ENCODE measurements at regions not wholly inside any gene's neighbourhood (a gene's known extent, or its start where the extent isn't known, plus 50 kb on each side); places are given as distances from the start of the nearest gene placed in this dataset.

DNA sequence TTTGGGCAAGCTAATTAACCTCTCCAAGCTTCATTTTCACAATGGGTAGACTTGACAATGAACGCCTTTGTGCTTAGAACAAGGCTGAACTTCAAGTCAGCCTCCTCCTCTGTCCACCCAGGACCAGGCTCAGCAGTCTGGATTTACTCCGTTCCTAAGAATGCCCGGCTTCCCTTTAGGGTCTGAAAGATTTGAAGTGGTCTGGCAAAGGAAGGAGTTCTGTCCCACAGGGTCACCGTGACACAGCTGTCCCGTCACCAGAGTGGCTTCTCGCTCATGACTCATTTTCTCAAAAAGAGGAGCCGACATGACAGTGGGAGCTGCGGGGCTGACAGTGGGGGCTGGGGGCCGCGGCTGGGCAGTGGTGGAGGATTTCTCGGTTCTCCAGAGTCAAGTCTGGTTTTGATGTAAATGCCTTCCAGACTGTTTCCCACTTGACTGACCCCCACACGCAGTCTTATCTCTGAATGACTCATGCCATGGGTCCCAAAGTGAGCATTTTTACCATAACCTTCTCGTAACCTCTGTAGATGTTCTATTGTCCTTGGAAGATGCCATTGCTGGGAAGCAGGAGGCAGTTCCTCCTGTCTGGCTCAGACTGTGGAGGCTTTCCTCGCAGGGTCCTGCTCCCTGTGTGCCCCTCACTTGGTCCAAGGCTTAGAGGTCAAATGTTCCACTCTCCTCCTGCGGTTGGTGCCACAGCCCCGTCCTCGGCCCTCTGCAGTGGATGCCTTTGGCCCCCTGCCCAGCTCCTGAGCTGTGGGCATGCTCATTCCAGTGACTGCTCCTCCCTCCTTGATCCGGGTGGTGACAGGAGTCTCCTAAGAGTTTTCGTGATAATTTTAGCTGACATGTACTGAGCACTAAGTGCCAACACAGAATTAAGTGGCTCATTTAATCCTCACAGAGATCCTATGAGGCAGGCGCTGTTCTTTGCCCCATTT, 253.1 kb downstream of the FNDC1 start:
- no peaks in the 10 kb centered on the region for H3K27me3 ChIP-seq (ENCODE audit: low read length)
- no peak for TF ChIP-seq EZH2phosphoT487 (conservative IDR thresholded peaks at IDR 0.05; ENCODE audit: low read length)
- TF ChIP-seq, protein P1, sequence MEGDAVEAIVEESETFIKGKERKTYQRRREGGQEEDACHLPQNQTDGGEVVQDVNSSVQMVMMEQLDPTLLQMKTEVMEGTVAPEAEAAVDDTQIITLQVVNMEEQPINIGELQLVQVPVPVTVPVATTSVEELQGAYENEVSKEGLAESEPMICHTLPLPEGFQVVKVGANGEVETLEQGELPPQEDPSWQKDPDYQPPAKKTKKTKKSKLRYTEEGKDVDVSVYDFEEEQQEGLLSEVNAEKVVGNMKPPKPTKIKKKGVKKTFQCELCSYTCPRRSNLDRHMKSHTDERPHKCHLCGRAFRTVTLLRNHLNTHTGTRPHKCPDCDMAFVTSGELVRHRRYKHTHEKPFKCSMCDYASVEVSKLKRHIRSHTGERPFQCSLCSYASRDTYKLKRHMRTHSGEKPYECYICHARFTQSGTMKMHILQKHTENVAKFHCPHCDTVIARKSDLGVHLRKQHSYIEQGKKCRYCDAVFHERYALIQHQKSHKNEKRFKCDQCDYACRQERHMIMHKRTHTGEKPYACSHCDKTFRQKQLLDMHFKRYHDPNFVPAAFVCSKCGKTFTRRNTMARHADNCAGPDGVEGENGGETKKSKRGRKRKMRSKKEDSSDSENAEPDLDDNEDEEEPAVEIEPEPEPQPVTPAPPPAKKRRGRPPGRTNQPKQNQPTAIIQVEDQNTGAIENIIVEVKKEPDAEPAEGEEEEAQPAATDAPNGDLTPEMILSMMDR (IDR thresholded peaks at IDR 0.05; ENCODE audit: insufficient read depth, low read length, poor library complexity, severe bottlenecking) = no peak
- H2AFZ ChIP-seq (ENCODE audit: low read depth, low read length, severe bottlenecking) = no peak overlapping the region
- no peak overlapping the region for H3K27ac ChIP-seq (ENCODE audit: low read depth, low read length)
- no peak overlapping the region for H3K9ac ChIP-seq (ENCODE audit: low read length)
- H3K9me2 ChIP-seq (replicated peaks; ENCODE audit: insufficient read depth, low read length) = no peaks in the 10 kb centered on the region
- no peaks in the 10 kb centered on the region for H4K20me1 ChIP-seq (ENCODE audit: low read depth, low read length)
- H3K9me3 ChIP-seq (ENCODE audit: insufficient read depth, low read length) = no peaks in the 10 kb centered on the region
- H3K4me3 ChIP-seq (ENCODE audit: insufficient read depth, low read length, poor library complexity, severe bottlenecking) = no peak overlapping the region
- no peaks in the 10 kb centered on the region for H3K79me2 ChIP-seq (ENCODE audit: insufficient read depth, low read length)
- H3K4me2 ChIP-seq (ENCODE audit: low read depth, low read length, poor library complexity, severe bottlenecking) = no peak overlapping the region
- no peaks in the 10 kb centered on the region for H3F3A ChIP-seq (ENCODE audit: insufficient read depth)
- H3K36me3 ChIP-seq (ENCODE audit: low read length) = no peaks in the 10 kb centered on the region

DNA sequence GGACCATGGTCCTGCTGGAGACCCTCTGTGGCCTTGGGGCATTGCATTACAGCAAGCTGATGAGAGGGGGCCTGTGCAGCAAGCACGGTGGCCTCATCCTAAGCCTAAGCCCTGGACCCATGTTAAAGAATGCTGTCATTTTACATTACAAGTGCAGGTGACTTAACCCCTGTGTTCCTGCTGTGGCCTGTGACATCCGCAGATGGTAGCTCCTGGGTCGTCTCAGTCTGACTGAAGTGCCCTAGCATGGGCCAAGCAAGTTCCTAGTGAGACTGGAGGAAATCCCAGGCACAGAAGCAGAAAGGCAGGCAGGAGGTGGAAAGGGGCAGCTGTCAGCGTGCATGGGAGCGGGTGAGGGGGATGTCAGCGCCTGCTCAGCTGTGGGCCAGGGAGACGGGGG, 252.4 kb downstream of the FNDC1 start:
- Histone ChIP-seq H3K9me3 (ENCODE audit: insufficient read depth, low read length) (no peaks in the 10 kb centered on the region), H3K36me3 (ENCODE audit: low read length) (no peaks in the 10 kb centered on the region), H3K27me3 (ENCODE audit: low read length) (no peaks in the 10 kb centered on the region), H3K79me2 (ENCODE audit: insufficient read depth, low read length) (no peaks in the 10 kb centered on the region), H3K4me3 (ENCODE audit: insufficient read depth, low read length, poor library complexity, severe bottlenecking) (no peak overlapping the region), H3F3A (ENCODE audit: insufficient read depth) (no peaks in the 10 kb centered on the region), H3K9me2 (replicated peaks; ENCODE audit: insufficient read depth, low read length) (no peaks in the 10 kb centered on the region), H3K4me2 (ENCODE audit: low read depth, low read length, poor library complexity, severe bottlenecking) (no peak overlapping the region), H2AFZ (ENCODE audit: low read depth, low read length, severe bottlenecking) (no peak overlapping the region), H3K9ac (ENCODE audit: low read length) (no peak overlapping the region), H3K27ac (ENCODE audit: low read depth, low read length) (no peak overlapping the region), H4K20me1 (ENCODE audit: low read depth, low read length) (no peaks in the 10 kb centered on the region)
- TF ChIP-seq, protein P1 (IDR thresholded peaks at IDR 0.05; ENCODE audit: insufficient read depth, low read length, poor library complexity, severe bottlenecking) = no peak
- TF ChIP-seq EZH2phosphoT487 (conservative IDR thresholded peaks at IDR 0.05; ENCODE audit: low read length) = no peak

DNA sequence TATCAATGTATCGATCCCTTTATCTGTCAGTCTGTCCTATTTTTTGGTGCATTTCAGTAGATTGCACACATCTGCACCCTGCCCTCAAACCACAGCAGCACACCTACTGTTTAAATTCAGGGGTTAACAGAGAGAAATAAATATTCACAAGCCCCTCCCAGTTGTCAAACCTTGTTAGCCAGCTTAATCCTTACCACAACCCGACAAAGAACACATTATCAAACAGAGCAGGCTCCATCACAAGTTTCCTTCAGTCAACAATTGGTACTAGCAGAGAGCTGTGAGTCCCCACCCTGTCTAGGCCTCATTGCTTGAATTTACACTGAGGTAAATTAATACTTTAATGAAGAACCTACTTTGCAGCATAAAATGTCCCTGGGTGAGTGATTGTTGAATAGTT, 249.8 kb downstream of the FNDC1 start:
- Histone ChIP-seq H3K4me2 (ENCODE audit: low read depth, low read length, poor library complexity, severe bottlenecking) (no peak overlapping the region), H3K36me3 (ENCODE audit: low read length) (peaks cover 8% of the 10 kb centered on the region; the same call in 1 of the 2 replicates), H2AFZ (ENCODE audit: low read depth, low read length, severe bottlenecking) (no peak overlapping the region), H3K9me3 (ENCODE audit: insufficient read depth, low read length) (peaks cover 18% of the 10 kb centered on the region), H3K27ac (ENCODE audit: low read depth, low read length) (no peak overlapping the region), H3K9ac (ENCODE audit: low read length) (no peak overlapping the region), H4K20me1 (ENCODE audit: low read depth, low read length) (no peaks in the 10 kb centered on the region), H3F3A (ENCODE audit: insufficient read depth) (no peaks in the 10 kb centered on the region), H3K27me3 (ENCODE audit: low read length) (no peaks in the 10 kb centered on the region), H3K79me2 (ENCODE audit: insufficient read depth, low read length) (no peaks in the 10 kb centered on the region), H3K4me3 (ENCODE audit: insufficient read depth, low read length, poor library complexity, severe bottlenecking) (no peak overlapping the region), H3K9me2 (replicated peaks; ENCODE audit: insufficient read depth, low read length) (no peaks in the 10 kb centered on the region)
- TF ChIP-seq, protein P1 (IDR thresholded peaks at IDR 0.05; ENCODE audit: insufficient read depth, low read length, poor library complexity, severe bottlenecking) = no peak
- no peak for TF ChIP-seq EZH2phosphoT487 (conservative IDR thresholded peaks at IDR 0.05; ENCODE audit: low read length)

Data from SU-DHL-6 (cell line).